GM20000 (cell line): ENCODE measurements at regions not wholly inside any gene's neighbourhood (a gene's known extent, or its start where the extent isn't known, plus 50 kb on each side); places are given as distances from the start of the nearest gene placed in this dataset.

Experiments
- DNase-seq: peaks from one replicate; pipeline ENCODE4 v3.0.0; 2012; ENCODE audit warnings: low spot score
- CTCF ChIP-seq: IDR thresholded peaks from 2 replicates; pipeline ENCODE4 v1.5.1; 2012; ENCODE audit warnings: mild to moderate bottlenecking, control low read depth; ENCODE audit errors: extremely low read depth, missing control alignments

DNA sequence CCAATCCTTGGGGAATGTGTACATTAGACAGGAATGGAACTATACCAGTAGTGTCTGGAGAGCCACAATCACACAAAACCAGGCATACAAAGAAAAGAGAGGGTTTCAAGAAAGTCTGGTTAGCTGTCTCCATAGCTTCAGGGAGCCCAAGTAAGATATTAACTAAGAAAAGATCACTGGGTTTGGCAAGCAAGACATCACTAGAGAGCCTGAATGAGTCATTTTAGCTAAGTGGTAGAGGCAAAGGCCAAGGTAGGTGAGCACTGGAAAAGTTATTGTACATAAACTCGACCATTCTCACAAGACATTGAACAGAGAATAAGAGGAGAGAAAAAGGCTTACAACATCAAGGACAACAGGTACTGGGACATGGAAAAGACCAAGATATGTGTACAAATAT lies 143.8 kb upstream of the ARL4C start:
- no peak for DNase-seq
- TF ChIP-seq CTCF: no peak

DNA sequence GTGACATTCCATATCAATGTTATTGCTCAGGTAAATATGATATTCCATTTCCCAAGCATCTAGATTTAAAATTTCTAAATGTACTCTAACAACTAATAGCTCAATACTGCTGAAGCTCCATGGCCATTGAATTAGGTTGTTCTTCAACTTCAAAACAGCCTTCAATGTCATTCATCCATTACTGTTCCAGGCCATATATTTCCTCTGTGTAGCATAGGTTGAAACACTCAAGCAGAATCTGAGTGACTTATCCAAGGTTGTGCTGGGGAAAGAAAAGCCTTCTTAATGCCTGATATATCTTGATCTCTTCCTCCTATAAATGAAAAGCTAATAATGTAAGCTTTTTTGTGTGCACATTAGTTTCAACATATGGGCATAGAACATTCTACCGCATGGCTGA lies 142.1 kb upstream of the ARL4C start:
- DNase-seq: no peak
- no peak for TF ChIP-seq CTCF

- no peak for DNase-seq
- no peak for TF ChIP-seq CTCF
These were observed 138.4 kb upstream of the ARL4C start for GRCh38 chr2:234635284-234635683.

GRCh38 chr2:234633581-234634230 lies 136.8 kb upstream of the ARL4C start:
- TF ChIP-seq CTCF: no peak
- DNase-seq: no peak

DNA sequence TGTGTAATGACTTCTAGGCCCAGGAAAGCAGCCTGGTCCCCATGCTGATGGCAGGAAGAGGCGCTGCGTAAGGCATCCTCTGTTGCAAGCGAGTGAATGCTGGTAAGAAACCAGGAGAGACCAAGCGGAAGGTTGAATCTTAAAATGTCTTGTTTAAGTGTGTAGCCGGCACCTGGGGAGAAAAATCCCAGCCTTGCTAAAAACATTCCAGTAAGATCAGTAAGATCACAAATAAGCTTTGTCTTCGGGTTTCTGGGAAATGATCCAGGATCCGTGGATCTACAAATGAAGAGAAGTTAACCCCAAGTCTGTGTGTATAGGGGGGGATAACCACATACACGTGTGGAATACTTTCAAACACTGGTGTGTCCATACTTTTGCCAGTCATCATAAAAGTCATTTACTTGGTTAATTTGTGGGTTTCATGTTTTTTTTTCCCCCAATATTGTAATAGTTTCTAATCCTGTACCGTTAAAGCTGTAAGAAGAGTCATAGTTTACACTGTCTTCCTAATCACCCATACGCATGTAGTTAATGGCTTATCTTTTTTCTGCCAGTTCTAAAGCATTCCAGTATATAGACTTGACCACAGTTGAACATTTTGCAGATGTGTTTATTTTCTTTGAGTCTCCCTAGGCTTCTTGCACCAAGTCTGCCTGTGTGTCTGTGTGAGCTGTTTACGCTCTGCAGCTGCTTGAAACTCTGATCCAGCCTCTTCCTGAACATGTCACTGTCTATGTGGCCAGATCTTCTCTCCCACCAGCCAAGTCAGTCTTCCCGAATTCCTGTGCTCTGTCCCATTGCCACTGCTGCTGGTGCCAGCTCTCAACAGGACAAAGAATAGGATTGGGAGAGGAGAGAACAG lies 135.9 kb upstream of the ARL4C start:
- DNase-seq: no peak
- TF ChIP-seq CTCF: no peak

DNA sequence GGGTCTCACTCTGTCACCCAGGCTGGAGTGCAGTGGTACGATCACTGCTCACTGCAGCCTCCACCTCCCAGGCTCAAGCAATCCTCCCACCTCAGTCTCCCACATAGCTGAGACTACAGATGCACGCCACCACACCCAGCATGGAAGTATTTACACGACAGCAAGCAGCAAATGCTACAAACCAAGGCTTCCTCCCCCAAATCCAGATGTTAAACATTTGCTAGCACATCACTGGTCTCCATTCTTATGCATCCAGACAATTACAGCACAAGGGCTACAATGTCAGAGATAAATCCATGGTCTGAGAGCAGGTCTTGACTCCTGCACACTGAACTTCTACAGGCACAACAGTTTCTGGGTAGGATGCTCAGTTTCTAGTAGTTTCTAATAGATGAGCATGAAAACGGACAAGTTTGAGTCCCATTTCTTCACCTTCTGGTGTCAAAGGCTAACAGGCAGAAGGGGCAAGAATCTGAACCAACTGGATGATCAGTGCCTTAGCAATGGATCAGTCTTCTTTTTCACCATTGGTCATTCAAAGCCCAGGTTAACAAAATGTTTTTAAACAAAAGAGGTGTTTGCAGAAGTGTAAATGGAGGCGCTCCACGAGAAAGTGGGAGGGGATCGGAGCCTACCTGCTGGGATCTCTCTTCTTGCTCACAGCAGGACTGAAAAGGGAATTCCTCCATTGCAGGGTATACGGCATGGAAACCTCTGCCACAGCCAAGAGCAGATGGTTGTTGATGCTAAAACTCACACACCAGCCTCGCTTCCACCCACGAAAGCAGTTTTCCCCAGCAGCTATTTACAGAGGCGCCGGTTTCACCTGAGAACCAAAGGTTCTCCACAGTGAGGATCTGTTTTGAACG lies 135.0 kb upstream of the ARL4C start:
- DNase-seq: no peak
- TF ChIP-seq CTCF: no peak
